ENCODE measurements at regions not wholly inside any gene's neighbourhood (a gene's known extent, or its start where the extent isn't known, plus 50 kb on each side); places are given as distances from the start of the nearest gene placed in this dataset.

DNA sequence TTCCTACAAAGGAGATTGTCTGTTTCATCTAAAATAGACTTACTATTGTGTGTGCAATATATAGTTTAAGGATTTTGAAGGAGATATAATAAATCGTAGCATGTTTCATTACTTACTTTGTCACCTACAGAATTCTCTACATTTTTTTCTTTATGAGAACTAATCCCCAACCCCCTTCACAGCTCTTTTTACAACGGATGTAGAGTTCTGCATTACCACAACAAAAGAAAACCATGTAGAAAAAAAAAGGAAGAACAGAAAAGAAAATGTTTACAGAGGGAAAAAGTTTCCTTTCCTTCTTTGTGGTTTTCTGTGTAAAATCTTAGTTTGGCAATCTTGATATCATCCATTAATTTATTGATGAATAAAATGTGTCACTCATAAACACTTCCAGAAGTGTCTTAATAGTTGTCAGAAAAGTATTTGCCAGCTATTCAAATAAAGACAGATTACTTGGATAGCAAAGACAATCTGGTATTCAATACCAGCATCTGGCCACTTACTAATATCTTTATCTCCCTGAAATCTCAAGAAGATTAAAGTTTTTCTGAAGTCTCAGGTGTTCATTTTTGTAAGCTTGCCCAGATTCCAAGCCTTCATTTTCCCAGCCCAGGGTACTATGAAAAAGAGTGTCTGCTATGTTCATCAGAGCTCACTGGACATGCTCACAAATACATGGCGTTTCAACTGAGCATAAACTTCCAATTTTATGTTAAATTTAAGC, 806.8 kb downstream of the PCDH19 start:
- Histone ChIP-seq H3K27ac (ENCODE audit: low read depth, low read length) (no peak overlapping the region), H2BK12ac (ENCODE audit: low read length) (no peak overlapping the region), H3K14ac (ENCODE audit: low read length) (no peak overlapping the region), H3K4me3 (ENCODE audit: low read depth, low read length) (no peak overlapping the region), H3K18ac (ENCODE audit: low read length) (no peak overlapping the region), H3K4ac (ENCODE audit: low read depth, low read length) (no peak overlapping the region), H2AK5ac (ENCODE audit: low read length) (no peak overlapping the region), H3K23ac (ENCODE audit: low read length) (no peak overlapping the region), H3K4me1 (ENCODE audit: control insufficient read depth in 1 of 2, insufficient read depth in 2 of 2, low read length in 2 of 2) (no peaks in the 10 kb centered on the region), H3K9me3 (ENCODE audit: insufficient read depth, low read depth, low read length) (no peaks in the 10 kb centered on the region), H2BK5ac (ENCODE audit: low read depth, low read length, poor library complexity) (no peak overlapping the region), H3K79me1 (ENCODE audit: low read length) (no peaks in the 10 kb centered on the region), H3K79me2 (ENCODE audit: control insufficient read depth, insufficient read depth, low read length, poor library complexity) (no peaks in the 10 kb centered on the region), H4K91ac (ENCODE audit: low read depth, low read length) (no peak overlapping the region), H3K36me3 (ENCODE audit: control insufficient read depth in 1 of 2, insufficient read depth in 2 of 2, low read length in 2 of 2) (no peaks in the 10 kb centered on the region), H3K4me2 (ENCODE audit: low read length) (no peak overlapping the region), H4K8ac (ENCODE audit: low read depth, low read length) (no peak overlapping the region), H3K27me3 (ENCODE audit: insufficient read depth, low read length) (no peaks in the 10 kb centered on the region), H2BK120ac (ENCODE audit: insufficient read depth, low read length, poor library complexity) (no peak overlapping the region), H2AFZ (ENCODE audit: insufficient read depth, low read length, poor library complexity) (no peak overlapping the region), H4K12ac (ENCODE audit: low read depth, low read length) (no peak overlapping the region), H3K9ac (ENCODE audit: low read length) (no peak overlapping the region)
- WGBS (ENCODE audit: extremely low coverage, insufficient coverage, insufficient read length) = no CpG with 5 or more reads among the region's 3 CpGs
- peak in 1 of 2 donors; percentile 3 for DNase-seq

DNA sequence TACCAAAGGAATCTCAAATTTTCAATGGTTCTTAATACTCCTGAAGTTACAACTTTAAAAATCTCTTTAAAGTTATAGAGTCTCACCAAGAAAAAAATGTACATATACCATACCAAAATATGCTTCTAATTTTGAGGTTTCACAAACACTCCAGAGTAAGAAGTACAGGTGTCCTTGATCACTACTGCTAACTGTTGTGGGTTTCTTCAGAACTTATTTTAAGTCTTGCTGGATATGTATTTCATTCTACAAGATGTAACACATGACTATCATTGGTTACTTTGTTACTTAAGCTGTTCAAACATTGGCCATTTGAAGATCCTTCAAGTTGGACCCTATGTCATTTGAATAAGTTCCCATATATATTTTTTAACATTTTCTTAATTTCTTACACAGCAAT, 808.0 kb downstream of the PCDH19 start:
- no peak overlapping the region for H2BK5ac ChIP-seq (ENCODE audit: low read depth, low read length, poor library complexity)
- H3K36me3 ChIP-seq (ENCODE audit: control insufficient read depth in 1 of 2, insufficient read depth in 2 of 2, low read length in 2 of 2) = no peaks in the 10 kb centered on the region
- H2BK12ac ChIP-seq (ENCODE audit: low read length) = no peak overlapping the region
- H3K23ac ChIP-seq (ENCODE audit: low read length) = no peak overlapping the region
- no peak overlapping the region for H2BK120ac ChIP-seq (ENCODE audit: insufficient read depth, low read length, poor library complexity)
- H3K9ac ChIP-seq (ENCODE audit: low read length) = no peak overlapping the region
- H3K4me3 ChIP-seq (ENCODE audit: low read depth, low read length) = no peak overlapping the region
- H3K4ac ChIP-seq (ENCODE audit: low read depth, low read length) = no peak overlapping the region
- no peak overlapping the region for H4K12ac ChIP-seq (ENCODE audit: low read depth, low read length)
- H2AK5ac ChIP-seq (ENCODE audit: low read length) = no peak overlapping the region
- no peaks in the 10 kb centered on the region for H3K79me1 ChIP-seq (ENCODE audit: low read length)
- no peaks in the 10 kb centered on the region for H3K79me2 ChIP-seq (ENCODE audit: control insufficient read depth, insufficient read depth, low read length, poor library complexity)
- no peaks in the 10 kb centered on the region for H3K4me1 ChIP-seq (ENCODE audit: control insufficient read depth in 1 of 2, insufficient read depth in 2 of 2, low read length in 2 of 2)
- no peak overlapping the region for H3K4me2 ChIP-seq (ENCODE audit: low read length)
- no peak for DNase-seq
- no peak overlapping the region for H3K27ac ChIP-seq (ENCODE audit: low read depth, low read length)
- no peak overlapping the region for H4K8ac ChIP-seq (ENCODE audit: low read depth, low read length)
- no peaks in the 10 kb centered on the region for H3K9me3 ChIP-seq (ENCODE audit: insufficient read depth, low read depth, low read length)
- no peak overlapping the region for H4K91ac ChIP-seq (ENCODE audit: low read depth, low read length)
- no peak overlapping the region for H3K18ac ChIP-seq (ENCODE audit: low read length)
- no peak overlapping the region for H2AFZ ChIP-seq (ENCODE audit: insufficient read depth, low read length, poor library complexity)
- no peak overlapping the region for H3K14ac ChIP-seq (ENCODE audit: low read length)
- H3K27me3 ChIP-seq (ENCODE audit: insufficient read depth, low read length) = no peaks in the 10 kb centered on the region

DNA sequence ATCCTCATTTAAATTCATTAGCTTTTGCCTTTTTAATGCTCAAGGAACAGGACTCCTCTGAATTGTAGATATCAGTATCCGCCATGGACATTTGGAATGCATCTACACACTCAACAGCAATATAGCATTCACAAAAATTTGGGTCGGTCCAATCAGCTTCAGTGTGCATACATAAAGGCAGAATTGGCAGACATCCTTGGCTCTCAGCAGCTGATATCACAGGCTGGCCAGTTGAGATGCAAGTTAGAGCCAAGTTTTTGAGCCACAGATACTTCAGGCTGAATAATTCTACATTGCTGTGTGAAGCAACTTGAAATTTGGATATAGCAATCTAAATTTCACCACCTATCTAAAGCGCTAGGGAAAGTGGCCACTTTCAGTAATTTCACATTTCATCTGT, 821.1 kb downstream of the PCDH19 start:
- Histone ChIP-seq H3K27me3 (ENCODE audit: insufficient read depth, low read length) (no peaks in the 10 kb centered on the region), H3K27ac (ENCODE audit: low read depth, low read length) (no peak overlapping the region), H4K12ac (ENCODE audit: low read depth, low read length) (no peak overlapping the region), H3K4me3 (ENCODE audit: low read depth, low read length) (no peak overlapping the region), H3K79me2 (ENCODE audit: control insufficient read depth, insufficient read depth, low read length, poor library complexity) (no peaks in the 10 kb centered on the region), H2BK120ac (ENCODE audit: insufficient read depth, low read length, poor library complexity) (no peak overlapping the region), H4K91ac (ENCODE audit: low read depth, low read length) (no peak overlapping the region), H3K4ac (ENCODE audit: low read depth, low read length) (no peak overlapping the region), H2AK5ac (ENCODE audit: low read length) (no peak overlapping the region), H3K9me3 (ENCODE audit: insufficient read depth, low read depth, low read length) (no peaks in the 10 kb centered on the region), H3K23ac (ENCODE audit: low read length) (no peak overlapping the region), H2AFZ (ENCODE audit: insufficient read depth, low read length, poor library complexity) (no peak overlapping the region), H3K18ac (ENCODE audit: low read length) (no peak overlapping the region), H3K4me1 (ENCODE audit: control insufficient read depth in 1 of 2, insufficient read depth in 2 of 2, low read length in 2 of 2) (no peaks in the 10 kb centered on the region), H2BK12ac (ENCODE audit: low read length) (no peak overlapping the region), H2BK5ac (ENCODE audit: low read depth, low read length, poor library complexity) (no peak overlapping the region), H3K4me2 (ENCODE audit: low read length) (no peak overlapping the region), H3K9ac (ENCODE audit: low read length) (no peak overlapping the region), H4K8ac (ENCODE audit: low read depth, low read length) (no peak overlapping the region), H3K14ac (ENCODE audit: low read length) (no peak overlapping the region), H3K79me1 (ENCODE audit: low read length) (no peaks in the 10 kb centered on the region), H3K36me3 (ENCODE audit: control insufficient read depth in 1 of 2, insufficient read depth in 2 of 2, low read length in 2 of 2) (no peaks in the 10 kb centered on the region)
- WGBS (ENCODE audit: extremely low coverage, insufficient coverage, insufficient read length) = no CpG with 5 or more reads among the region's 3 CpGs
- no peak for DNase-seq

DNA sequence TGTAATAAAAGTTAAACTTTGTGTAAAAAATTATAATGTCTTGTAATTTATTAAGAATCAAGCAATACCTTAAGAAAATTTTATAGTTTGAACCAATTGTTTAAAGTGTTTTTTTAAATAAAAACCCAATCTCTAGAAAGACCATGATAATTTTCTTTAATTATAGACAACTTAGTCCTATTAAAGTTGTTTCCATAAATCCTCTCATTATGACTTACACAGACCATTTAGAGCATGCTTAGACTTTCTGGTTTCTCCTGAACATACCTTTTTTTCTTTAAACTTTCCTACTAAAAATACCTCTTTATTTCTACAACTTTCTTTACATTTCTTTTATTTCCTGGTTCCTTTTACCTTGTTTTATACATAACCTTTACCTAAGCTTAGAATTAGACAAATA, 837.4 kb downstream of the PCDH19 start:
- Histone ChIP-seq H3K23ac (ENCODE audit: low read length) (no peak overlapping the region), H3K9ac (ENCODE audit: low read length) (no peak overlapping the region), H3K79me1 (ENCODE audit: low read length) (no peaks in the 10 kb centered on the region), H3K27ac (ENCODE audit: low read depth, low read length) (no peak overlapping the region), H2BK120ac (ENCODE audit: insufficient read depth, low read length, poor library complexity) (no peak overlapping the region), H3K4ac (ENCODE audit: low read depth, low read length) (no peak overlapping the region), H4K12ac (ENCODE audit: low read depth, low read length) (no peak overlapping the region), H2AFZ (ENCODE audit: insufficient read depth, low read length, poor library complexity) (no peak overlapping the region), H3K14ac (ENCODE audit: low read length) (no peak overlapping the region), H2BK5ac (ENCODE audit: low read depth, low read length, poor library complexity) (no peak overlapping the region), H3K27me3 (ENCODE audit: insufficient read depth, low read length) (no peaks in the 10 kb centered on the region), H4K8ac (ENCODE audit: low read depth, low read length) (no peak overlapping the region), H3K9me3 (ENCODE audit: insufficient read depth, low read depth, low read length) (no peaks in the 10 kb centered on the region), H3K4me1 (ENCODE audit: control insufficient read depth in 1 of 2, insufficient read depth in 2 of 2, low read length in 2 of 2) (no peaks in the 10 kb centered on the region), H4K91ac (ENCODE audit: low read depth, low read length) (no peak overlapping the region), H2BK12ac (ENCODE audit: low read length) (no peak overlapping the region), H3K18ac (ENCODE audit: low read length) (no peak overlapping the region), H3K4me2 (ENCODE audit: low read length) (no peak overlapping the region), H2AK5ac (ENCODE audit: low read length) (no peak overlapping the region), H3K4me3 (ENCODE audit: low read depth, low read length) (no peak overlapping the region), H3K36me3 (ENCODE audit: control insufficient read depth in 1 of 2, insufficient read depth in 2 of 2, low read length in 2 of 2) (no peaks in the 10 kb centered on the region), H3K79me2 (ENCODE audit: control insufficient read depth, insufficient read depth, low read length, poor library complexity) (no peaks in the 10 kb centered on the region)
- no peak for DNase-seq
